HEK293 (cell line): ENCODE measurements at regions not wholly inside any gene's neighbourhood (a gene's known extent, or its start where the extent isn't known, plus 50 kb on each side); places are given as distances from the start of the nearest gene placed in this dataset.

Experiments
- CTCF ChIP-seq: fragments of 450-650 bp; formaldehyde crosslinking; IDR thresholded peaks from 2 replicates; pipeline ENCODE4 v1.5.1; 2016; ENCODE audit warnings: missing biosample characterization, missing genetic modification characterization
- IKZF3 ChIP-seq: fragments of 450-650 bp; IDR thresholded peaks from 2 replicates; pipeline ENCODE4 v1.5.0; 2018; ENCODE audit warnings: missing biosample characterization, mild to moderate bottlenecking, missing genetic modification characterization, moderate library complexity
- OVOL3 ChIP-seq: fragments of 450-650 bp; formaldehyde crosslinking; IDR thresholded peaks from 2 replicates; pipeline ENCODE4 v1.5.1; 2016; ENCODE audit warnings: missing biosample characterization, missing genetic modification characterization
- REST ChIP-seq: fragments of 450-650 bp; formaldehyde crosslinking; IDR thresholded peaks from 2 replicates; pipeline ENCODE4 v1.5.1; 2016; ENCODE audit warnings: missing biosample characterization, missing genetic modification characterization
- YY2 ChIP-seq: fragments of 450-650 bp; formaldehyde crosslinking; IDR thresholded peaks from 2 replicates; pipeline ENCODE4 v1.5.1; 2016; ENCODE audit warnings: missing biosample characterization, missing genetic modification characterization
- ZBTB8A ChIP-seq: fragments of 450-650 bp; formaldehyde crosslinking; IDR thresholded peaks from 2 replicates; pipeline ENCODE4 v1.5.1; 2016; ENCODE audit warnings: missing biosample characterization, missing genetic modification characterization
- ZNF174 ChIP-seq: fragments of 450-650 bp; formaldehyde crosslinking; IDR thresholded peaks from 2 replicates; pipeline ENCODE4 v1.5.0; 2017; ENCODE audit warnings: missing biosample characterization, mild to moderate bottlenecking, missing genetic modification characterization
- ZNF274 ChIP-seq, 2 experiments: fragments of 200-500 bp in 1 of 2; fragments of 450-650 bp in 1 of 2; sonication (Bioruptor generic) in 1 of 2; formaldehyde crosslinking in 1 of 2; IDR thresholded peaks; 2 replicates each; pipeline versions ENCODE4 v1.5.1 to v1.6.1; 2014 to 2016; ENCODE audit warnings: borderline replicate concordance in 1 of 2, inconsistent platforms in 1 of 2, low read length in 1 of 2, missing biosample characterization in 1 of 2, missing genetic modification characterization in 1 of 2
- ZNF350 ChIP-seq: fragments of 450-650 bp; formaldehyde crosslinking; IDR thresholded peaks from 2 replicates; pipeline ENCODE4 v1.5.0; 2017; ENCODE audit warnings: missing biosample characterization, mild to moderate bottlenecking, missing genetic modification characterization
- ZNF658 ChIP-seq: fragments of 450-650 bp; formaldehyde crosslinking; IDR thresholded peaks from 2 replicates; pipeline ENCODE4; 2016; ENCODE audit warnings: missing biosample characterization, missing genetic modification characterization
- ZNF660 ChIP-seq: fragments of 450-650 bp; IDR thresholded peaks from 2 replicates; pipeline ENCODE4 v1.5.1; 2018; ENCODE audit warnings: missing biosample characterization, mild to moderate bottlenecking, missing genetic modification characterization
- TF ChIP-seq, protein P1 (sequence below): fragments of 450-650 bp; formaldehyde crosslinking; IDR thresholded peaks from 2 replicates; pipeline ENCODE4 v1.5.1; 2016; ENCODE audit warnings: missing biosample characterization, missing genetic modification characterization, borderline replicate concordance

DNA sequence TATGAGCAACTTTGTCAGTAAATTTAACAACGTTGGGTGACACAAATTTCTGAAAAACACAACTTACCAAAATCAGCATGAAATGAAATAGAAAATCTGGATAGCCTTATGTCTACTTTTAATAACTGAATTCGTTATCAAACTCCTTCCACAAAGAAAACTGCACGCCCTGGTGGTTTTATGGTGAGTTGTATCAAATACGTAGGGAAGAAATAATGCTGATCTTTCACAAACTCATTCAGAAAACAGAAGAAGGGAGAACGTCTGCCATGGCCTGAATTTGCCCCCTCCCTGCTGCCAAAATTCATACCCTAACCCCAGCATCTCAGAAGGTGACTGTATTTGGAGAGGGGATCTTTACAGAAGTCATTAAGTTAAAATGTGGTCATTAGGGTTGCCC lies 50.0 kb upstream of the COL18A1 start:
- no peak for TF ChIP-seq ZNF350
- TF ChIP-seq, protein P1, sequence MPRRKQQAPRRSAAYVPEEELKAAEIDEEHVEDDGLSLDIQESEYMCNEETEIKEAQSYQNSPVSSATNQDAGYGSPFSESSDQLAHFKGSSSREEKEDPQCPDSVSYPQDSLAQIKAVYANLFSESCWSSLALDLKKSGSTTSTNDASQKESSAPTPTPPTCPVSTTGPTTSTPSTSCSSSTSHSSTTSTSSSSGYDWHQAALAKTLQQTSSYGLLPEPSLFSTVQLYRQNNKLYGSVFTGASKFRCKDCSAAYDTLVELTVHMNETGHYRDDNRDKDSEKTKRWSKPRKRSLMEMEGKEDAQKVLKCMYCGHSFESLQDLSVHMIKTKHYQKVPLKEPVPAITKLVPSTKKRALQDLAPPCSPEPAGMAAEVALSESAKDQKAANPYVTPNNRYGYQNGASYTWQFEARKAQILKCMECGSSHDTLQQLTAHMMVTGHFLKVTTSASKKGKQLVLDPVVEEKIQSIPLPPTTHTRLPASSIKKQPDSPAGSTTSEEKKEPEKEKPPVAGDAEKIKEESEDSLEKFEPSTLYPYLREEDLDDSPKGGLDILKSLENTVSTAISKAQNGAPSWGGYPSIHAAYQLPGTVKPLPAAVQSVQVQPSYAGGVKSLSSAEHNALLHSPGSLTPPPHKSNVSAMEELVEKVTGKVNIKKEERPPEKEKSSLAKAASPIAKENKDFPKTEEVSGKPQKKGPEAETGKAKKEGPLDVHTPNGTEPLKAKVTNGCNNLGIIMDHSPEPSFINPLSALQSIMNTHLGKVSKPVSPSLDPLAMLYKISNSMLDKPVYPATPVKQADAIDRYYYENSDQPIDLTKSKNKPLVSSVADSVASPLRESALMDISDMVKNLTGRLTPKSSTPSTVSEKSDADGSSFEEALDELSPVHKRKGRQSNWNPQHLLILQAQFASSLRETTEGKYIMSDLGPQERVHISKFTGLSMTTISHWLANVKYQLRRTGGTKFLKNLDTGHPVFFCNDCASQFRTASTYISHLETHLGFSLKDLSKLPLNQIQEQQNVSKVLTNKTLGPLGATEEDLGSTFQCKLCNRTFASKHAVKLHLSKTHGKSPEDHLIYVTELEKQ (tag by site-specific recombination), result no peak
- TF ChIP-seq ZBTB8A (tag by site-specific recombination), result no peak
- no peak for TF ChIP-seq CTCF
- TF ChIP-seq YY2 (tag by site-specific recombination), result no peak
- no peak for TF ChIP-seq REST (tag by site-specific recombination)
- TF ChIP-seq ZNF274 (IDR thresholded peaks at IDR 0.05; ENCODE audit: low read length), result no peak
- no peak for TF ChIP-seq ZNF274 (tag by site-specific recombination; IDR thresholded peaks at IDR 0.05; ENCODE audit: borderline replicate concordance)
- no peak for TF ChIP-seq ZNF658 (tag by site-specific recombination)
- no peak for TF ChIP-seq IKZF3 (tag by site-specific recombination)
- no peak for TF ChIP-seq ZNF660 (tag by site-specific recombination)
- TF ChIP-seq ZNF174 (tag by site-specific recombination), result no peak
- no peak for TF ChIP-seq OVOL3
